Cardiac muscle cell (in vitro differentiated cells and primary cell): ENCODE measurements at regions not wholly inside any gene's neighbourhood (a gene's known extent, or its start where the extent isn't known, plus 50 kb on each side); places are given as distances from the start of the nearest gene placed in this dataset.

Experiments used
- DNase-seq, 2 donors: peaks; one replicate each; pipeline versions ENCODE4 v3.0.0 to v3.0.0-alpha.2; 2010 to 2017; ENCODE audit warnings: low read depth in 1 of 2, low spot score in 1 of 2
- H3K27ac ChIP-seq: fragments of 200-600 bp; sonication (generic); 2 replicates; pipeline ENCODE4 v1.5.1; 2016
- H3K27me3 ChIP-seq: fragments of 200-600 bp; sonication (generic); 2 replicates; pipeline ENCODE4 v1.6.0; 2016; ENCODE audit warnings: control low read depth
- H3K36me3 ChIP-seq: fragments of 200-600 bp; sonication (generic); 2 replicates; pipeline ENCODE4 v1.5.1; 2016; ENCODE audit warnings: control low read depth
- H3K4me1 ChIP-seq: fragments of 200-600 bp; sonication (generic); 2 replicates; pipeline ENCODE4 v1.8.1; 2017; ENCODE audit warnings: low read depth, mild to moderate bottlenecking, mixed run types
- H3K4me3 ChIP-seq: fragments of 200-600 bp; sonication (generic); 2 replicates; pipeline ENCODE4 v1.5.1; 2016; ENCODE audit warnings: mild to moderate bottlenecking
- H3K9me3 ChIP-seq: fragments of 200-600 bp; sonication (generic); 2 replicates; pipeline ENCODE4 v1.5.1; 2017; ENCODE audit warnings: low read depth, mild to moderate bottlenecking, control low read depth
- CTCF ChIP-seq: IDR thresholded peaks from 2 replicates; pipeline ENCODE4 v1.5.1; 2012; ENCODE audit warnings: low read depth, mild to moderate bottlenecking, low read length

GRCh38 chr1:90834354-90834885 is 117.3 kb upstream of the BARHL2 start:
- peaks cover 100% of the 10 kb centered on the region for H3K27me3 ChIP-seq
- H3K27ac ChIP-seq = no peak overlapping the region
- H3K9me3 ChIP-seq = no peaks in the 10 kb centered on the region
- no peaks in the 10 kb centered on the region for H3K36me3 ChIP-seq
- TF ChIP-seq CTCF = no peak
- no peak overlapping the region for H3K4me3 ChIP-seq
- DNase-seq = no peak
- peaks cover 10% of the 10 kb centered on the region for H3K4me1 ChIP-seq

- Histone ChIP-seq H3K9me3 (no peaks in the 10 kb centered on the region), H3K27ac (no peak overlapping the region), H3K4me3 (no peak overlapping the region), H3K36me3 (no peaks in the 10 kb centered on the region), H3K27me3 (peaks cover 100% of the 10 kb centered on the region), H3K4me1 (peaks cover 10% of the 10 kb centered on the region)
- TF ChIP-seq CTCF = no peak
- DNase-seq = no peak
Observed at GRCh38 chr1:90833466-90834110, 116.5 kb upstream of the BARHL2 start.

- H3K27ac ChIP-seq = no peak overlapping the region
- no peak for TF ChIP-seq CTCF
- H3K4me1 ChIP-seq = peaks cover 10% of the 10 kb centered on the region
- DNase-seq = no peak
- H3K36me3 ChIP-seq = no peaks in the 10 kb centered on the region
- no peak overlapping the region for H3K4me3 ChIP-seq
- no peaks in the 10 kb centered on the region for H3K9me3 ChIP-seq
- H3K27me3 ChIP-seq = peaks cover 93% of the 10 kb centered on the region
Observed at GRCh38 chr1:90831910-90832309, 114.8 kb upstream of the BARHL2 start.

- TF ChIP-seq CTCF = no peak
- Histone ChIP-seq H3K4me3 (no peak overlapping the region), H3K27me3 (peaks cover 61% of the 10 kb centered on the region), H3K9me3 (no peaks in the 10 kb centered on the region), H3K36me3 (no peaks in the 10 kb centered on the region), H3K27ac (no peak overlapping the region), H3K4me1 (no peaks in the 10 kb centered on the region)
- DNase-seq = no peak
Observed at GRCh38 chr1:90826834-90827233, 109.7 kb upstream of the BARHL2 start.

- no peaks in the 10 kb centered on the region for H3K4me1 ChIP-seq
- H3K36me3 ChIP-seq = no peaks in the 10 kb centered on the region
- H3K4me3 ChIP-seq = no peak overlapping the region
- no peaks in the 10 kb centered on the region for H3K9me3 ChIP-seq
- no peak for TF ChIP-seq CTCF
- H3K27ac ChIP-seq = no peak overlapping the region
- H3K27me3 ChIP-seq = peaks cover 53% of the 10 kb centered on the region
- DNase-seq = no peak
Observed at GRCh38 chr1:90826024-90826423, 108.9 kb upstream of the BARHL2 start.
